GM19238 (cell line): ENCODE measurements at regions not wholly inside any gene's neighbourhood (a gene's known extent, or its start where the extent isn't known, plus 50 kb on each side); places are given as distances from the start of the nearest gene placed in this dataset.
"Not testable (repeated sequence)": the region's sequence is repeated elsewhere in the genome, so short reads cannot be mapped to it uniquely, and the experiment has no call there.

Experiments used
- DNase-seq: peaks from one replicate; pipeline ENCODE4 v3.0.0; 2011; ENCODE audit warnings: low spot score; ENCODE audit not compliant: insufficient read length

GRCh38 chr17:14744761-14745473 is 444.0 kb downstream of the HS3ST3B1 start:
- DNase-seq: no peak

DNA sequence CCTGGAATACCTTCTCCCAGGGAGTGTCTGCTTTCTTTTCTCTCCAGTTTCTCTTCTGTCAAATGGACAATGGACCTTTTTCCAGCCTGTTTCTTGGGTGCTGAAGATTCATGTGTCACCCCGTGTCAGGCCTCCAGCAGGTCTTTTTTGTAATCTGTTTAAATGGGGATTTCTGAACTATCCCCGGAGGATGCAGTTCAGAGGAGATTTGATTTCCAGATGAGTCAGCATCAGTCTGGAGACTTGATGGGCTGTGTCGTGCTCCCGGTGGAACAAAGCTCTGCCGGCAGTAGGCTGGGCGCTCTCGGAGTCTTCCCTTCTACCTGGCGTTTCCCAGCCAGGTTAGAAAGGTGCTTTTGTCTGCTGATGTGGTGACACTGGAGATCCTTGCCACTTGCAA is 440.6 kb downstream of the HS3ST3B1 start:
- no peak for DNase-seq

GRCh38 chr17:14739656-14740431 is 439.0 kb downstream of the HS3ST3B1 start:
- no peak for DNase-seq

DNA sequence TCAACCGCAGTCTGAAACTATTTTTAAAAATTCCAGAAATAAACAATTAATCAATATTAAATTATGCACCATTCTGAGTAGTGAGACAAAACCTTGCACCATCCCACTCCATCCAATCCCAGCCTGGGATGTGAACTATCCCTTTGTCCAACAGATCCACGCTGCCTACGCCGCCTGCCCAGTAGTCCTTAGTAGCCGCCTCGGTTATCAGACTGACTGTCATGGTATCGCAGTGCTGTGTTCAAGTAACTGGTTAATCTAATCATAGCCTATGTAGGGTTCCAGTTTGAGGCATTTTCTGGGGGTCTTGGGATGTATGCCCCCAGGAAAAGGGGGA is 437.7 kb downstream of the HS3ST3B1 start:
- no peak for DNase-seq

DNA sequence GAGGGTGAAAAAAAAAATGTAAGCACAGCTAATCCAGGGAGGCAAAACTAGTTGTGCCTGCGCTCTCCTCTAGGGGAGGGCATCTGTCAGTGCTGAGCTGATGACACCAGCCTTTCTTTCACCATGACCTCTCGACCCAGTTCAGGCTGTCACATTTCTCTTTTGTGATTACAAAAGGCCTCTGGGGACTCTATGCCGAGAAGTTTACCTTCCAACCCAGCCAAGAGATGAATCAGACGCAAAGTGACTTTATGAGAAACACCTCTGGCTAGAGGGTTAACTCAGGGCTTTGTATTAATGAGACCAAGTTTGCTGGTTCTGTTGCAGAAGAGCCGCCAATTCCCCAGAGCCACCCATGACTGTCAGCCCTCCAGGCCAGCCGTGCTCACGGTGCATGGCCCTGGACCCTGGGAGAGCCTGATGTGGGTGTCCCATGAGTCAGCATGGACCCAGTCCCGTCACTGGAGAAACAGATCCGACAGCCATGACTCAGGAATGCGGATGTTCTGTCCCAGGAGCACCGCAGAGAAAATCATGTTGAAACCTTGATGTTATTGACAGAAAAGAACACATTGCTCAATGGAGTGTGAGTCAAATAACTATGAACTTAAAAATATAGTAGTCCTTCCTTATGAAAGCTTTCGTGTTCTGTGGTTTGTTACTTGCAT is 437.2 kb downstream of the HS3ST3B1 start:
- DNase-seq: no peak

GRCh38 chr17:14736631-14737030 is 435.8 kb downstream of the HS3ST3B1 start:
- no peak for DNase-seq

DNA sequence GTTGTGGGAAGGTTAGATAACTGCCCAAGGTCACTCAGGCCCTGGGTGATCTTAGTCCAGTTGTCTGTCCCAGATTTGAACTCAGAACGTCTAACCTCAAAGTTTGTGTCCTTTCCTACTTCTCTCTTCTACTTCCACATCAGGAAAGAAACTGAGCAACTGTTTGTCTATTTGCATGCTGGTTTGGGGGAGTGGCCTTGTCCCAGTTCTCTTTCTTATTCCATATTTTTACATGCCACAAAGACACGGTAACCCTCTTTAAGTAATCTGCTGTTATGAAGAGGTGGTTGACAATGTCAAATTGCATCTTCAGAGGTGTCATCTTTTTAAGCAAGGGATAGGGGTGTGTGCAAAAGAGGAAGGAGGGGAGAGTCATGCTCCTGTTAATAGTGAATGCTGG is 432.5 kb downstream of the HS3ST3B1 start:
- no peak for DNase-seq

DNA sequence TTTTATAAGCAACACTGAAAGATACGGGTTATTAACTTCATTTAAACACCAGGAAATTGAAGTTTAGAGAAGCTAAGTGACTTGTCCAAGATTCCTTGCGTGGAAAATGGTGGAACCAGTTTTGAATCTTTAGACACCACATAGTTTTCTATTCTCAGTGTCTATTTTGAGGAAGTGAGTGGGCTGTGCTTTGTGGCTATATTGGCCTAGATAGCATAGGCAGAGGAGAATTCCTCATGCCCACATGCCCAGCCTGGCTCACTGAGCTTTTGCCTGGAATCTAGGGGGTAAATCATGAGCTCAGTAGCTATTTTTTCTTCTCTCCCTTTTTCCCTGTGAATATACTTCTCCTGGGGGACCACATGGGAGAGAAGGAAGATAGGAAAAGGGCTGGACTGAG is 431.3 kb downstream of the HS3ST3B1 start:
- DNase-seq: no peak

DNA sequence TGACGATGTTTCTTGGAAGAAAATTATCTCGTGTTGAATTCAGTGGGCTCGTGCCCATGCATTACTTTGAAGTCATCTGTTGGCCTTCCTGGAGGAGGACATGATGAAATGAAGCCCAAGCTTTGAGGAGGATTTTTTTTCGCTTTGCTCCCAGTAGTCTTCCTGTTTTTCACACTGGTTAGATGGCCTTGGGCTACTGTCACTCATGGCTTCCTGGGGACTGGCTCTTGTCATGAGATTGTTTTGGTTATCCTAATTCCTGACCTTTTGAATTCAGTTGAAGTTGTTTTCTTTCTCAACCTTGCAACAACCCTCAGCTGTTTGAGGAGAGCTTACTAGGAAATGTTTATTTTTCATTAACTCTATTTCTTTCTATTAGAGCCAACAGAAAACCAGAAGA is 430.7 kb downstream of the HS3ST3B1 start:
- DNase-seq: no peak

GRCh38 chr17:14730821-14731220 is 429.9 kb downstream of the HS3ST3B1 start:
- no peak for DNase-seq

- no peak for DNase-seq
Observed at GRCh38 chr17:14725729-14726128, 424.8 kb downstream of the HS3ST3B1 start.

- DNase-seq: no peak
Observed at GRCh38 chr17:14724770-14725169, 423.9 kb downstream of the HS3ST3B1 start.

DNA sequence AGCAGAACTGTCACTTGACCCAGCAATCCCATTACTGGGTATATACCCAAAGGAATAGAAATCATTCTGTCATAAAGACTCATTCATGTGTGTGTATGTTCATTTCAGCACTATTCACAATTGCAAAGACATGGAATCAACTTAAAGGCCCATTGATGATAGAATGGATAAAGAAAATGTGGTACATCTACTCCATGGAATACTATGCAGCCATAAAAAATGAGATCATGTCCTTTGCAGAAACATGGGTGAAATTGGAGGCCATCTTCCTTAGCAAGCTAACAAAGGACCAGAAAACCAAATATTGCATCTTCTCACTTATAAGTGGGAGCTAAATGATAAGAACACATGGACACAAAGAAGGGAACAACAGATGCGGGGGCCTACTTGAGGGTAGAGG is 422.5 kb downstream of the HS3ST3B1 start:
- DNase-seq: not testable (repeated sequence)

DNA sequence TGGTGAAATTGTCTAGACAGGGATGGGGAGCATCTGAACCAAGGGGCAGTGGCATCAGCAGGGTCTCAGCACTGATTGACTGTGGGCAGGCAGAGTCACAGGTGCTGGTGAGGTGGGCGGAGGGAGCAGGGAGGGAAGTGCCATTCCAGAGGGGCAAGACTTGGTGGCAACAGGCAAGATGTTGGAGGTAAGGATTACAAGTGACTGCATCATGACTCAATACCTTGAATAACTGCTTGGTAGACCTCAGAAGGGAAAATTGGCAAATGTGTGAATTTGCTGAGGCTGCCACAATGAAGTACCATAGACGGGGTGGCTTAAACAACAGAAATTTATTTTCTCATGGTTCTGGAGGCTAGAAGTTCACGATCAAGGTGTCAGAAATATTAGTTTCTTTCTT is 419.1 kb downstream of the HS3ST3B1 start:
- no peak for DNase-seq

GRCh38 chr17:14717859-14718258 is 417.0 kb downstream of the HS3ST3B1 start:
- DNase-seq: no peak

- no peak for DNase-seq
Observed at GRCh38 chr17:14715561-14715960, 414.7 kb downstream of the HS3ST3B1 start.

DNA sequence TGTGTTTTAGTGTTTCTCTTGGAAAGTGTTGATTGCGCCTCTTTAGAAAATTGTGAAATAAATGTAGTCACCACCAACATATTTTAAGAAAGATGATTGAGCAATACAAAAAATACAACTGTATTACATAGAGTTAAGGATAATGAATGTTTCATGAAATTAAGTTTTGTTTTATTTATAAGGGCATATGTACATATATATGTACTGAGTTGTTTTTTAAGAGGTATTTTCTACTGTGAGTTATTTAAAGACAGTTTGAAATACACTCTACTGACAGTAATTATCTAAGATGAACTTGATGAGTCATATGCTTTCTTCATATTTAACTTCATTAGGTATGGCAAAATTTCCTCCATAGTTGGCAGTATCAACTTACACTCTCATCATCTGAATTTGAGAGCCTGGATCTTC is 411.7 kb downstream of the HS3ST3B1 start:
- DNase-seq: no peak

DNA sequence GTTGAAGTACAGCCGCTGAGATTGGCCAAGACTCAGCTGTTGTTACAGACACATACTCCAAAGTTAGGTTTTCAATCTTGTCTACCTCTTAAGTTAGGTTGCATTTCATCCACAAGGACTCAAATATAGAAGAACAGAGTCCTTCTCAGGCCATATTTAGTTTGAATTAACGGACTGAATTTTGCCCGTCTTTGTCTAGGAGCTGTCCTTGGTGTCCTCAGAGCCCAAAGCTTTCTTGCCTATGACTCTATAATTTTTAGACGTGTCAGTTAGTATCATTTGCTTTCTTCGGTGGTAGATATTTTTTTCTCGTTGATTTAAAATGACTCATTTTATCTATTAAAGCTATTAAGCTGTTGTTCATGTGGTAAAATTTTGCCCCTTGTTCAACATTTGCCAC is 403.2 kb downstream of the HS3ST3B1 start:
- no peak for DNase-seq

- no peak for DNase-seq
Observed at GRCh38 chr17:14701886-14702285, 401.0 kb downstream of the HS3ST3B1 start.

DNA sequence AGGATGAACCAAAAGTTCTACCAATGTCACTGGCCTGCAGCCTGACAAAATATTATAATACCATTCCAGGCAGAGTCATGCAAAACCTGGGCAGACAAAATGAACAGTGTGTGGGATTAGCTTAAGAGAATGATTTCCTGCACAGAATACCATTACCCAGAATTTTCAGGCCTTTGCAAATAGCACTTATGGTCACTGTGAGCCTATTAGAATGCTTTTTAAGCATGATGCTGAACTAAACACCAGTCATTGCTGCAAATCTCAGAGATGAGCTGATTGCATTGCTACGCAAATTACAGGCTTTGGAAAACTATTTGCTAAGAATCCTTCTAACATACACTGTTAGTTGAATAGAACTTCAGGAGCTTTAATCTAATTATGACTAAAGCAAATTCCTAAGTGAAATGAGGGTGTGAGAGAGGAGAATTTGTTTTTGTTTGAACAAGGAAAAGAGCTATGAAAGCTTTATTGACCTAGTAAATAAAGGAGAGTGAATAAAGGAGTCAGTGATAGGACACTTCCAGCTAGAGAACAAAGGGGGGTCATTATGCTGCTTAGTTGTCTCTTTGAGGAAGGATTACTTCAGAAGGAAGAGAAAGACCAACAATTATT is 398.8 kb downstream of the HS3ST3B1 start:
- DNase-seq: no peak

DNA sequence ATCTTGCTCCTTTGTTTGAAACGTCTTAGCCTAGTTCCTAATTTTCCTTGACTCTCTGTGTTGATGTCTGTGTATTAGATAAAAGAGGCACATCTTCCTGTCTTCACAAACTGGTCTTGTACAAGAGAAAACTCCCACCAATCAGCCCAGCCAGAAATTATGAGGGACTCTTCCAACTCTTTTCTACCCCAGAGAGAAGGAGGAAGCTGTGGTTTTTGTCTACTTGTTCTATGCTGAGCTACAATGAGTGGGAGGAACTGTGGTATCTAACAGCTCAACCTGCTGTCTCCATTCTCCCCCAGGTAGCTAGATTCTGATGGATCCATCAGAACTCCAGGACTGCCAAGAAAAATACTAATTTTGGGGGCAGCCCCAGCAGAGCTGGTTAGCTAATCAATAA is 392.5 kb downstream of the HS3ST3B1 start:
- no peak for DNase-seq

- no peak for DNase-seq
Observed at GRCh38 chr17:14690704-14691103, 389.8 kb downstream of the HS3ST3B1 start.
